H54 (cell line): ENCODE measurements at regions not wholly inside any gene's neighbourhood (a gene's known extent, or its start where the extent isn't known, plus 50 kb on each side); places are given as distances from the start of the nearest gene placed in this dataset.
"Not testable (repeated sequence)": the region's sequence is repeated elsewhere in the genome, so short reads cannot be mapped to it uniquely, and the experiment has no call there.

Experiments
- DNase-seq: peaks from one replicate; pipeline ENCODE4 v3.0.0; 2011; ENCODE audit warnings: low spot score, mixed read lengths; ENCODE audit not compliant: insufficient read length
- FAIRE-seq: peaks from 3 replicates; lab custom pipeline; 2011; peaks lifted over from hg19 to GRCh38; lab: Jason Lieb, UNC
- POLR2A ChIP-seq: IDR thresholded peaks from 2 replicates; pipeline ENCODE4 v1.6.1; 2011; ENCODE audit warnings: low read depth, mild to moderate bottlenecking, low read length

GRCh38 chr5:125480911-125481310 lies 734.5 kb upstream of the ZNF608 start:
- FAIRE-seq, result no peak
- TF ChIP-seq POLR2A, result no peak
- no peak for DNase-seq

GRCh38 chr5:125481506-125482465 lies 735.3 kb upstream of the ZNF608 start:
- no peak for DNase-seq
- no peak for TF ChIP-seq POLR2A
- no peak for FAIRE-seq

GRCh38 chr5:125483609-125484008 lies 737.2 kb upstream of the ZNF608 start:
- no peak for DNase-seq
- TF ChIP-seq POLR2A, result no peak
- FAIRE-seq, result no peak

- no peak for TF ChIP-seq POLR2A
- peak; percentile 7 for DNase-seq
- FAIRE-seq, result peak; percentile 90
Measured at GRCh38 chr5:125484272-125484741, 737.9 kb upstream of the ZNF608 start.

GRCh38 chr5:125484742-125485641 lies 738.6 kb upstream of the ZNF608 start:
- no peak for TF ChIP-seq POLR2A
- peak; percentile 97 for FAIRE-seq

GRCh38 chr5:125485771-125486170 lies 739.3 kb upstream of the ZNF608 start:
- no peak for DNase-seq
- no peak for TF ChIP-seq POLR2A
- no peak for FAIRE-seq

More at GRCh38 chr5:125484742-125485641, 738.6 kb upstream of the ZNF608 start:
- peak; percentile 8 for DNase-seq

GRCh38 chr5:125486634-125487033 lies 740.2 kb upstream of the ZNF608 start:
- peak; percentile 80 for FAIRE-seq
- TF ChIP-seq POLR2A, result no peak
- DNase-seq, result no peak

- FAIRE-seq, result no peak
- no peak for TF ChIP-seq POLR2A
- DNase-seq, result no peak
Measured at GRCh38 chr5:125487231-125487630, 740.8 kb upstream of the ZNF608 start.

- not testable (repeated sequence) for FAIRE-seq, DNase-seq
Measured at GRCh38 chr5:125487652-125488051, 741.2 kb upstream of the ZNF608 start.

GRCh38 chr5:125489146-125489545 lies 742.7 kb upstream of the ZNF608 start:
- FAIRE-seq (no peak), DNase-seq (no peak)
- TF ChIP-seq POLR2A, result no peak

- DNase-seq, result no peak
- FAIRE-seq, result no peak
- TF ChIP-seq POLR2A, result no peak
Measured at GRCh38 chr5:125491986-125492492, 745.6 kb upstream of the ZNF608 start.

- DNase-seq (no peak), FAIRE-seq (no peak)
- no peak for TF ChIP-seq POLR2A
Measured at GRCh38 chr5:125492977-125493376, 746.5 kb upstream of the ZNF608 start.

- FAIRE-seq, result no peak
- no peak for DNase-seq
- no peak for TF ChIP-seq POLR2A
Measured at GRCh38 chr5:125496393-125496792, 750.0 kb upstream of the ZNF608 start.

- DNase-seq, result no peak
- no peak for TF ChIP-seq POLR2A
- no peak for FAIRE-seq
Measured at GRCh38 chr5:125497651-125498050, 751.2 kb upstream of the ZNF608 start.
